C4-2B (cell line): ENCODE measurements at regions not wholly inside any gene's neighbourhood (a gene's known extent, or its start where the extent isn't known, plus 50 kb on each side); places are given as distances from the start of the nearest gene placed in this dataset.

ENCODE experiments used
- ZFX ChIP-seq: fragments of 450-650 bp; IDR thresholded peaks from 2 replicates; pipeline ENCODE4 v1.6.1; 2017
- TF ChIP-seq, protein P1 (sequence below): fragments of 450-650 bp; conservative IDR thresholded peaks from 2 replicates; pipeline ENCODE4 v1.5.1; 2017; ENCODE audit warnings: mild to moderate bottlenecking

DNA sequence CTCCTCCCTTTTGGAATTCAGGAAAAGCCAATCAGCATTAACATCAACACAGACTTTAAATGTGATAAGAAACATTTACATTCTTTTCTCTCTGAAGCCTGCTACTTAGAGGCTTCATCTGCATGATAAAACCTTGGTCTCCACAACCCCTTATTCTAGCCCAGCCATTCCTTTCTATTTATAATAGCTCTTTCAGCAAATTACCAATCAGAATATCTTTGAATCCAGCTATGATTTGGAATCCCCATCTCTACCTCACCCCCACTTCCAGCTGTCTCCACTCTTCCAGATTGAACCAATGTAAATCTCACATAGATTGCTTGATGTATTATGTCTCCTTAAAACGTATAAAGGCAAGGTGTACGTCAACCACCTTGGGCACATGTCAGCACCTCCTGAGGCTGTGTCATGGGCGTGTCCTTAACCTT lies 139.7 kb downstream of the TUSC7 start:
- TF ChIP-seq, protein P1, sequence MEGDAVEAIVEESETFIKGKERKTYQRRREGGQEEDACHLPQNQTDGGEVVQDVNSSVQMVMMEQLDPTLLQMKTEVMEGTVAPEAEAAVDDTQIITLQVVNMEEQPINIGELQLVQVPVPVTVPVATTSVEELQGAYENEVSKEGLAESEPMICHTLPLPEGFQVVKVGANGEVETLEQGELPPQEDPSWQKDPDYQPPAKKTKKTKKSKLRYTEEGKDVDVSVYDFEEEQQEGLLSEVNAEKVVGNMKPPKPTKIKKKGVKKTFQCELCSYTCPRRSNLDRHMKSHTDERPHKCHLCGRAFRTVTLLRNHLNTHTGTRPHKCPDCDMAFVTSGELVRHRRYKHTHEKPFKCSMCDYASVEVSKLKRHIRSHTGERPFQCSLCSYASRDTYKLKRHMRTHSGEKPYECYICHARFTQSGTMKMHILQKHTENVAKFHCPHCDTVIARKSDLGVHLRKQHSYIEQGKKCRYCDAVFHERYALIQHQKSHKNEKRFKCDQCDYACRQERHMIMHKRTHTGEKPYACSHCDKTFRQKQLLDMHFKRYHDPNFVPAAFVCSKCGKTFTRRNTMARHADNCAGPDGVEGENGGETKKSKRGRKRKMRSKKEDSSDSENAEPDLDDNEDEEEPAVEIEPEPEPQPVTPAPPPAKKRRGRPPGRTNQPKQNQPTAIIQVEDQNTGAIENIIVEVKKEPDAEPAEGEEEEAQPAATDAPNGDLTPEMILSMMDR: no peak
- no peak for TF ChIP-seq ZFX
